ENCODE measurements at regions not wholly inside any gene's neighbourhood (a gene's known extent, or its start where the extent isn't known, plus 50 kb on each side); places are given as distances from the start of the nearest gene placed in this dataset.

- H3K4me3 ChIP-seq (ENCODE audit: low read depth, low read length): no peak overlapping the region
- DNase-seq (ENCODE audit: low read depth): no peak
- TF ChIP-seq, protein P1, sequence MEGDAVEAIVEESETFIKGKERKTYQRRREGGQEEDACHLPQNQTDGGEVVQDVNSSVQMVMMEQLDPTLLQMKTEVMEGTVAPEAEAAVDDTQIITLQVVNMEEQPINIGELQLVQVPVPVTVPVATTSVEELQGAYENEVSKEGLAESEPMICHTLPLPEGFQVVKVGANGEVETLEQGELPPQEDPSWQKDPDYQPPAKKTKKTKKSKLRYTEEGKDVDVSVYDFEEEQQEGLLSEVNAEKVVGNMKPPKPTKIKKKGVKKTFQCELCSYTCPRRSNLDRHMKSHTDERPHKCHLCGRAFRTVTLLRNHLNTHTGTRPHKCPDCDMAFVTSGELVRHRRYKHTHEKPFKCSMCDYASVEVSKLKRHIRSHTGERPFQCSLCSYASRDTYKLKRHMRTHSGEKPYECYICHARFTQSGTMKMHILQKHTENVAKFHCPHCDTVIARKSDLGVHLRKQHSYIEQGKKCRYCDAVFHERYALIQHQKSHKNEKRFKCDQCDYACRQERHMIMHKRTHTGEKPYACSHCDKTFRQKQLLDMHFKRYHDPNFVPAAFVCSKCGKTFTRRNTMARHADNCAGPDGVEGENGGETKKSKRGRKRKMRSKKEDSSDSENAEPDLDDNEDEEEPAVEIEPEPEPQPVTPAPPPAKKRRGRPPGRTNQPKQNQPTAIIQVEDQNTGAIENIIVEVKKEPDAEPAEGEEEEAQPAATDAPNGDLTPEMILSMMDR (conservative IDR thresholded peaks at IDR 0.05; ENCODE audit: low read depth, low read length): no peak
These were observed 54.7 kb upstream of the KLF13 start for GRCh38 chr15:31271711-31272557.

GRCh38 chr15:31272558-31273257, 53.9 kb upstream of the KLF13 start:
- no peak for DNase-seq (ENCODE audit: low read depth)
- no peak overlapping the region for H3K4me3 ChIP-seq (ENCODE audit: low read depth, low read length)
- TF ChIP-seq, protein P1 (conservative IDR thresholded peaks at IDR 0.05; ENCODE audit: low read depth, low read length): no peak

DNA sequence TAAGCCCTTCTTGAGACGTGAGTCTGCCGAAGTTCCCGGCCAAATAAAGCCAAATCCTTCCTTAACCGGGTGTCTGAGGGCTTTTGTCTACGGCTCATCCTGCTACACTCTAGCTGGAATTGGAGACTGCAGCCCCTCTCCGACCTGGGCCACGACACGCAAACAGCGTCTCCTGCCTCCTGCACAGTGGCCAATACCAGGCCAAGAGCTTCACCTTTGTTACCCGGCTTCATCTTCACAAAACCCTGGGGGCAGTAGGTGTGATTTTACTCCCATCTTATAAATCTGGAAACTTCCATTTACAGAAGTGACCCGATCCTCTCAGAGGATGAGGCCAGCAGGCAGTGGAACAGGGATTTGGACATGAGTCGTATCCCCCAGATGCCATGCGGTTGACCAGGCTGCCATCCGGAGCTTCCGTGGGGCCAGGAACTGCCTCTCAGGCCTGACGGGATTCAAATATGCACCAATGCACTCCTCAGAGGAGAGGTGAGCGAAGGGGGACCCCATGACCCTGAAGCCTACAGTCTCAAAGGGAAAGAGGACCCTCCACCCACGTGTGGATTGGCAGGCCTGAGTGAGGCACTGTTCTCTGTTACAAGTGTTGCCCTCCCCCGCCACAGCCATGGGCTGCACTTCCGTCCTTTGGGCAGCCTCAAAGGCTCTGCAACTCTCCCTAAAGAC, 53.2 kb upstream of the KLF13 start:
- no peak for DNase-seq (ENCODE audit: low read depth)
- H3K4me3 ChIP-seq (ENCODE audit: low read depth, low read length): no peak overlapping the region

DNA sequence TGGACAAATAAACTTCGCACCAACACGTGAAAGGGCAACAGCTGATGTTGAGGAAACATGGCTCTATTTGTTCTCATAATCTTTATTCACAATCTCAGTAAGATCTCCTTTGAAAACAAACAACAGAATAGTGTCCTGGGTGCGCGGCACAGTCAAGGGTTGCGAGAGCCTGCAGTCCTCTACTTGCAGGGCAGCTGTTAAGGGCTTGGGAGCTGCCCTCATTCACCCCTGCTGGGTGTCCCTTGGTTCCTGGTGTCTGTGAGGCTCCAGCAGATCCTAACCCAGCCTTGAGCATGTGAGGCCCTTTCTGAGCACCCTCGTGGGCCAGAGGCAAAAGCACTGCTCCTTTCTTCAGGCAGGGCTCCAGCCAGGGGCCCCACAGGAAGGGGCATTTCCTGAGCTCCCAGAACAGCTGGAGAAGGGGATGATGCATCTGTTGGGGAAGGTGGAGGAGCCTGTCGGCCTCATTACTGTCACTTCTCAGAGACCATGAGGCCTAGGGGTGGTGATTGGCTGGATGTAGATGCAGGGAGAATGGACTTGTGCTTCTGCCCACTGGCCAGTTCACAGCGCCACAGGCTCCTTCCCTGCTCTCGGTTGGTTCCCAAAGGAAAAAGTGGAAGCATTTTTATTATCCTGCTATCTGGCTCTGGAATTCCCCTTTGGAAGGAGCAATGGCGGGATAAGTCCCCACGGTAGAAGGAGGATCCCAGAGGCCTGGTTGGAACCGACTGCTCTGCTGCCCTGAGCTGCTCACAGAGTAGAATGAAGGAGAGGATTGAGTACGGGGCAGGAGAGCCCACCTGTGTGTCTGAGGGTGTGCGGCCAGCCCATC, 51.9 kb upstream of the KLF13 start:
- TF ChIP-seq, protein P1 (conservative IDR thresholded peaks at IDR 0.05; ENCODE audit: low read depth, low read length): no peak
- no peak overlapping the region for H3K4me3 ChIP-seq (ENCODE audit: low read depth, low read length)
- DNase-seq (ENCODE audit: low read depth): peak; percentile 34

More for the DNA sequence above, 53.2 kb upstream of the KLF13 start:
- TF ChIP-seq, protein P1 (conservative IDR thresholded peaks at IDR 0.05; ENCODE audit: low read depth, low read length): no peak

- H3K4me3 ChIP-seq (ENCODE audit: low read depth, low read length): no peak overlapping the region
- TF ChIP-seq, protein P1 (conservative IDR thresholded peaks at IDR 0.05; ENCODE audit: low read depth, low read length): no peak
- DNase-seq (ENCODE audit: low read depth): no peak
These were observed 51.0 kb upstream of the KLF13 start for GRCh38 chr15:31275331-31276262.

All from choroid plexus epithelial cell (primary cell).